LNCaP clone FGC (cell line): ENCODE measurements at regions not wholly inside any gene's neighbourhood (a gene's known extent, or its start where the extent isn't known, plus 50 kb on each side); places are given as distances from the start of the nearest gene placed in this dataset.

ENCODE experiments used
- DNase-seq: peaks from one replicate; pipeline ENCODE4 v3.0.0-alpha.2; 2011; ENCODE audit warnings: low read depth
- H3K4me3 ChIP-seq: 2 replicates; pipeline ENCODE4 v1.5.1; 2011; ENCODE audit warnings: mild to moderate bottlenecking, low read depth, low read length, control low read depth
- TF ChIP-seq, protein P1 (sequence below): IDR thresholded peaks from 2 replicates; pipeline ENCODE4 v1.5.1; 2012; ENCODE audit warnings: mild to moderate bottlenecking; ENCODE audit not compliant: control insufficient read depth, insufficient read depth; ENCODE audit errors: extremely low read depth

DNA sequence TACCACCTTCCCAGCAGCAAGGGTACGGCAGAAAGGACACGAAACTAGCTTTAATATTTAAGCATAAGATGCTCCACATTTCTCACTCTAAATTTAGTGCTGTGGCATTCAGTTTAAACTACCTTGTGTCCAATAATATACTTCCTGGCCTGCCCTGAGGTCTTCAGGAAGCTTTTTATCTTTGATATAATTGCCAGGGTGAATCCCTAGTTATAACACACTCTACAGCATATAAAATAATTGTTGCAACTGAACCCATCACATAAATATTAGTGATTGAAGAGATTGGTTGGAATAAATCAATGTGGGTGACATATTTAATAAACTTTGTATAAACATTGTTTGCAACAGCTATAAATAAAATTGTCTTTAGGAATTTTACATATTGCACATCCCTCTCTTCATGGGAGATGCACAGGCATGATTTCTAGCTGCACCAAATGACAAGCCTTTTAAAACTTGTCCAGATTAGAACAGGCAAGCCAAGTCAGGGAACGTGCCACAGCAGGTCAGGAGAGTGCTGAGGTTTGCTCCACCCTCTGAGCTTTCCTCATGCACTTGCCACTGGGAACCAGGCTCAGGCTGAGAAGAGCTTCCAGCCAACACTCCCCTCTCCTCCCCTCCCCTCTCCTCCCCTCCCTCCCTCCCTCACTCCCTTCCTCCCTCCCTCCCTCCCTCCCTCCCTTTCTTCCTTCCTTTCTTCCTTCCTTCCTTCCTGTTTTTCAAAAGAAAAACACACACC, 623.2 kb upstream of the PKN2 start:
- DNase-seq: no peak
- TF ChIP-seq, protein P1, sequence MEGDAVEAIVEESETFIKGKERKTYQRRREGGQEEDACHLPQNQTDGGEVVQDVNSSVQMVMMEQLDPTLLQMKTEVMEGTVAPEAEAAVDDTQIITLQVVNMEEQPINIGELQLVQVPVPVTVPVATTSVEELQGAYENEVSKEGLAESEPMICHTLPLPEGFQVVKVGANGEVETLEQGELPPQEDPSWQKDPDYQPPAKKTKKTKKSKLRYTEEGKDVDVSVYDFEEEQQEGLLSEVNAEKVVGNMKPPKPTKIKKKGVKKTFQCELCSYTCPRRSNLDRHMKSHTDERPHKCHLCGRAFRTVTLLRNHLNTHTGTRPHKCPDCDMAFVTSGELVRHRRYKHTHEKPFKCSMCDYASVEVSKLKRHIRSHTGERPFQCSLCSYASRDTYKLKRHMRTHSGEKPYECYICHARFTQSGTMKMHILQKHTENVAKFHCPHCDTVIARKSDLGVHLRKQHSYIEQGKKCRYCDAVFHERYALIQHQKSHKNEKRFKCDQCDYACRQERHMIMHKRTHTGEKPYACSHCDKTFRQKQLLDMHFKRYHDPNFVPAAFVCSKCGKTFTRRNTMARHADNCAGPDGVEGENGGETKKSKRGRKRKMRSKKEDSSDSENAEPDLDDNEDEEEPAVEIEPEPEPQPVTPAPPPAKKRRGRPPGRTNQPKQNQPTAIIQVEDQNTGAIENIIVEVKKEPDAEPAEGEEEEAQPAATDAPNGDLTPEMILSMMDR: no peak
- H3K4me3 ChIP-seq: no peak overlapping the region

DNA sequence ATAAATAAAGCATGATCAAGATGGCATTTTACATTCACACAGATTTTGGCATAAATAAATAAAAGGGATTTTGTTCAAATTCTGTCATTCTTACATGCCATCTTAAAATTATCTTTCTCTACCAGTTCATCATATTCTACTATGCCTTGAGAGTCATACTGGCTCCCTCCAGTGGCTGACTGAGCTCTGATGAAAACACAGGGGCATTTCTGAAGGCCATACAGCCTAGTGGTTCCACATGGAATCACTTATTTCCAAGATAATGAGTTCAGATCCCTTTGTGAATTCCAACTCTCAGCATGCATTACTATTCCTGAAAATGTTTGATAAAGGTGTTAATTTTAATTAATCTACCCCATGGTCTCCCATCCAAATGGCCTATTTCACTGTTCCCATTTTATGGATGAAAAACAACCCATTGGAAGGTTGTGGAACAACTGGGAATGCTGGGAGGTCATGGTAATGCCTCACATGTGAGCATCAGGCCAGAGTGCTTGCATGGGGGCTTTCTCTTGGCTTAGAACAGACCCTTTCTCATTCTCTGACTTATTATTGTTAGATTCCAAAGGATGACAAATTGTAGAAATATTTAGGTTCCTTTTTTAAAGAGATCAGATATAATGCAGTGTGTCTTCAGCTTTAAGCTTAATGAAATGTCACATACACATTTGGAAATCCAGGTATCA, 622.4 kb upstream of the PKN2 start:
- no peak overlapping the region for H3K4me3 ChIP-seq
- DNase-seq: peak; percentile 0
- TF ChIP-seq, protein P1: peak; percentile 82

DNA sequence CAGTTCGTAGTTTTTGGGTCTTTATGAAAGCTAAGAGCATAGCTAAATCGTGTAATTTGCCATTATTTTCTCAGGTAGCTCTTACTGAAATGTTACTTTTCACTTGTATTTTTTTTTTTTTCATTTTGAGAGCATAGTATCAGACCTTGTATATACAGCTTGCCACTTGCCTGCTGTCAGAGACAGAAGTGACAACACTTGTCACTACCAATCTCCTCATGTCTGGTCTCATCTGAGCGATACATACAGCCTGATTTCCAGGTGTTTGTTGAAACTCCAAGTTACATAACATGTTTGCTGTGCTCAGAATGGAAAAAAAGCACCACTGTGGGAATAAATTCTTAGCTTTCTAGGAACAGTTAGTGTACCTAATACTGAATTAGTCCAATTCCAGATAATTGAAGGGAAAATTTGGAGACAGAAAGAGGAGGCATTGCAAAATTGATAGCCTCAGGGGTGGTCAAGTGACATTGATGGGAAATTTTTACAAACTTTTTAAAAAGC, 621.4 kb upstream of the PKN2 start:
- H3K4me3 ChIP-seq: no peak overlapping the region
- TF ChIP-seq, protein P1: no peak
- no peak for DNase-seq

DNA sequence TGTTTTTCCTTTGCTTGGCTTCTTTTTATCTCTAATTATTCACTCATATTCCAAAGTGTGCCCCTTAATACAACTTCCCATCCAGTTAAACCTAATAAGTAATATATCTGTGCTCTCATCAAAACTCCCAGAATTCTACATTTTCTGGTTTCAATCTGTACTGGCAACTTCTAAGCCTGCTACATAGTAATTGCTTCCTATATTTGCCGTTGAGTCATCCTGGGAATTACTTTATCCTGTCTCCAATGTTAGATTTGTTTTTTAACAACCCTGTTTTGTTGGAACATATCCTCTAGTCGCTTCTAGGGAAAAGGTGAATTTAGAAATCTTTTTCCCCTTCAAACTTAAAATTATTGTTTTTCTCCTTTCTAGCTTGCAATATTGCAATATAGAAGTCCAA, 620.5 kb upstream of the PKN2 start:
- TF ChIP-seq, protein P1: no peak
- H3K4me3 ChIP-seq: no peak overlapping the region

DNA sequence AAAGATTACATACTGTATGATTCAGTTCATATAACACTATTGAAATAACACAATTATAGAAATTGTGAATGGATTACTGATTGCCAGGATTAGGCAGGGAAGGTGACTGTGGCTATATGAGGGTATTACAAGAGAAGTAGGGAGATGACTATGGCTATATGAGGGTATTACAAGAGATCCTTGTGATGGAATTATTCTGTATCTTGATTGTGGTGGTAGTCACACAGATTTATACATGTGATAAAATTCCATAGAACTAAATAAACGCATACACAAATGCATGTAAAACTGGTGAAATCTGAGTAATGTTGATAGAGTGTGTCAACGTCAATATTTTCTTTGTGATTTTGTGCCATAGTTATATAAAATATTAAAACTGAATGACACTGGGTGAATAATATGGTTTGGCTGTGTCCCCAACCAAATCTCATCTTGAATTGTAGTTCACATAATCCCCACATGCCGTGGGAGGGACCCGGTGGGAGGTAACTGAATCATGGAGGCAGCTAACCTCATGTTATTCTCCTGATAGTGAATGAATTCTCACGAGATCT, 615.6 kb upstream of the PKN2 start:
- DNase-seq: no peak
- TF ChIP-seq, protein P1: no peak
- no peak overlapping the region for H3K4me3 ChIP-seq

More for the DNA sequence above, 620.5 kb upstream of the PKN2 start:
- DNase-seq: no peak

DNA sequence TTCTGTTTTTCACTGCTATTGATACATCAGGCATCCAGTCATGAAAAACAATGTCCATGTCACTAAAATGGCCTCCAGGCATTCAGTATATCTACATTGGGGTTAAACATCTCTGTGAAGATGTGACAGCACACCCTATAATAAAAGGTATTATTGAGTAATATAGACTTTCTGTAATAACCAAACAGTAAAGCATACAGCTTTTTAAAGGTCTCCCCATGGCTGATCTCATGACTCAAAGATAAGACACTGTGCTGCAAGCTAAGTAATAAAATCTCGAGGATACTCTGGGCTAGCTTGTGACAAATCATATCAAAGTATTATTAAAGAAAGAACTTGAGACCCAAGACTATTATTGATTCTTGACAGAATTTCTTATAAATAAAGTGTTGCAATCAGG, 613.1 kb upstream of the PKN2 start:
- no peak overlapping the region for H3K4me3 ChIP-seq
- TF ChIP-seq, protein P1: no peak
- DNase-seq: no peak
